Activated naive CD4-positive, alpha-beta T cell treated with anti-CD3 and anti-CD28 coated beads, Interleukin-2, amount 10 ng/mL, durations not matched to agents 7 days and 5 days (primary cell): ENCODE measurements at regions not wholly inside any gene's neighbourhood (a gene's known extent, or its start where the extent isn't known, plus 50 kb on each side); places are given as distances from the start of the nearest gene placed in this dataset.

Experiments
- CTCF ChIA-PET: fragments of 350-600 bp; sonication (Branson Sonifier 250); formaldehyde crosslinking; loops from one replicate; lab custom pipeline; 2021; ENCODE audit warnings: antibody characterized with exemption; lab: Charles Lee
- DNase-seq: peaks from one replicate; pipeline ENCODE4 v3.0.0-alpha.2; 2020
- H3K27ac Mint-ChIP-seq: one replicate; pipeline ENCODE4 v1.8.0; 2021; ENCODE audit warnings: mild to moderate bottlenecking, moderate library complexity, mixed read lengths
- H3K27me3 Mint-ChIP-seq: one replicate; pipeline ENCODE4 v1.8.0; 2021; ENCODE audit warnings: mild to moderate bottlenecking, mixed read lengths
- H3K36me3 Mint-ChIP-seq: one replicate; pipeline ENCODE4 v1.8.0; 2021; ENCODE audit warnings: mixed read lengths
- H3K4me1 Mint-ChIP-seq: one replicate; pipeline ENCODE4 v1.8.0; 2021; ENCODE audit warnings: mixed read lengths
- H3K4me3 Mint-ChIP-seq: one replicate; pipeline ENCODE4 v1.8.0; 2021; ENCODE audit warnings: mild to moderate bottlenecking, moderate library complexity, mixed read lengths
- H3K9me3 Mint-ChIP-seq: one replicate; pipeline ENCODE4 v1.8.0; 2021; ENCODE audit warnings: mixed read lengths

- Mint-ChIP-seq H3K4me1 (no peaks in the 10 kb centered on the region), H3K9me3 (peaks cover 6% of the 10 kb centered on the region), H3K27me3 (no peaks in the 10 kb centered on the region), H3K36me3 (no peaks in the 10 kb centered on the region), H3K27ac (no peak overlapping the region), H3K4me3 (no peak overlapping the region)
- CTCF ChIA-PET: no interaction called here
- DNase-seq: no peak
Observed at GRCh38 chr4:43345323-43345925, 452.9 kb downstream of the GRXCR1 start.

GRCh38 chr4:43348591-43348990 lies 456.1 kb downstream of the GRXCR1 start:
- Mint-ChIP-seq H3K9me3 (peaks cover 6% of the 10 kb centered on the region), H3K36me3 (no peaks in the 10 kb centered on the region), H3K4me3 (no peak overlapping the region), H3K27ac (no peak overlapping the region), H3K4me1 (no peaks in the 10 kb centered on the region), H3K27me3 (no peaks in the 10 kb centered on the region)
- DNase-seq: no peak
- CTCF ChIA-PET: no interaction called here

GRCh38 chr4:43351970-43352806 lies 459.7 kb downstream of the GRXCR1 start:
- Mint-ChIP-seq H3K9me3 (peaks cover 2% of the 10 kb centered on the region), H3K4me3 (no peak overlapping the region), H3K36me3 (no peaks in the 10 kb centered on the region), H3K27ac (no peak overlapping the region), H3K27me3 (no peaks in the 10 kb centered on the region), H3K4me1 (no peaks in the 10 kb centered on the region)
- no peak for DNase-seq
- CTCF ChIA-PET: no interaction called here

GRCh38 chr4:43352859-43353258 lies 460.3 kb downstream of the GRXCR1 start:
- CTCF ChIA-PET: no interaction called here
- DNase-seq: no peak
- Mint-ChIP-seq H3K27me3 (no peaks in the 10 kb centered on the region), H3K27ac (no peak overlapping the region), H3K4me3 (no peak overlapping the region), H3K4me1 (no peaks in the 10 kb centered on the region), H3K36me3 (no peaks in the 10 kb centered on the region), H3K9me3 (peaks cover under 1% of the 10 kb centered on the region)

GRCh38 chr4:43353552-43353951 lies 461.0 kb downstream of the GRXCR1 start:
- H3K27ac Mint-ChIP-seq: no peak overlapping the region
- H3K4me1 Mint-ChIP-seq: no peaks in the 10 kb centered on the region
- H3K27me3 Mint-ChIP-seq: no peaks in the 10 kb centered on the region
- H3K36me3 Mint-ChIP-seq: no peaks in the 10 kb centered on the region
- no peak for DNase-seq
- H3K4me3 Mint-ChIP-seq: no peak overlapping the region
- CTCF ChIA-PET: no interaction called here
- no peaks in the 10 kb centered on the region for H3K9me3 Mint-ChIP-seq

- Mint-ChIP-seq H3K36me3 (no peaks in the 10 kb centered on the region), H3K27ac (no peak overlapping the region), H3K4me1 (no peaks in the 10 kb centered on the region), H3K4me3 (no peak overlapping the region), H3K27me3 (no peaks in the 10 kb centered on the region), H3K9me3 (no peaks in the 10 kb centered on the region)
- CTCF ChIA-PET: no interaction called here
- no peak for DNase-seq
Observed at GRCh38 chr4:43356786-43357185, 464.3 kb downstream of the GRXCR1 start.

GRCh38 chr4:43357252-43357974 lies 464.9 kb downstream of the GRXCR1 start:
- Mint-ChIP-seq H3K27ac (no peak overlapping the region), H3K36me3 (no peaks in the 10 kb centered on the region), H3K4me1 (no peaks in the 10 kb centered on the region), H3K27me3 (no peaks in the 10 kb centered on the region), H3K4me3 (no peak overlapping the region), H3K9me3 (no peaks in the 10 kb centered on the region)
- CTCF ChIA-PET: no interaction called here
- no peak for DNase-seq

- no peaks in the 10 kb centered on the region for H3K4me1 Mint-ChIP-seq
- no peaks in the 10 kb centered on the region for H3K36me3 Mint-ChIP-seq
- no peak for DNase-seq
- no peaks in the 10 kb centered on the region for H3K27me3 Mint-ChIP-seq
- no peak overlapping the region for H3K4me3 Mint-ChIP-seq
- no peak overlapping the region for H3K27ac Mint-ChIP-seq
- CTCF ChIA-PET: no interaction called here
- no peaks in the 10 kb centered on the region for H3K9me3 Mint-ChIP-seq
Observed at GRCh38 chr4:43360296-43360695, 467.8 kb downstream of the GRXCR1 start.

- no peak for DNase-seq
- Mint-ChIP-seq H3K4me3 (no peak overlapping the region), H3K27ac (no peak overlapping the region), H3K36me3 (no peaks in the 10 kb centered on the region), H3K9me3 (no peaks in the 10 kb centered on the region), H3K27me3 (no peaks in the 10 kb centered on the region), H3K4me1 (no peaks in the 10 kb centered on the region)
- CTCF ChIA-PET: no interaction called here
Observed at GRCh38 chr4:43362875-43363636, 470.5 kb downstream of the GRXCR1 start.

- H3K9me3 Mint-ChIP-seq: no peaks in the 10 kb centered on the region
- DNase-seq: no peak
- CTCF ChIA-PET: no interaction called here
- H3K27me3 Mint-ChIP-seq: no peaks in the 10 kb centered on the region
- no peak overlapping the region for H3K4me3 Mint-ChIP-seq
- no peak overlapping the region for H3K27ac Mint-ChIP-seq
- no peaks in the 10 kb centered on the region for H3K36me3 Mint-ChIP-seq
- H3K4me1 Mint-ChIP-seq: no peaks in the 10 kb centered on the region
Observed at GRCh38 chr4:43369036-43369594, 476.6 kb downstream of the GRXCR1 start.

GRCh38 chr4:43373201-43373600 lies 480.7 kb downstream of the GRXCR1 start:
- CTCF ChIA-PET: no interaction called here
- H3K9me3 Mint-ChIP-seq: peaks cover 2% of the 10 kb centered on the region
- no peaks in the 10 kb centered on the region for H3K4me1 Mint-ChIP-seq
- no peaks in the 10 kb centered on the region for H3K27me3 Mint-ChIP-seq
- no peak overlapping the region for H3K27ac Mint-ChIP-seq
- no peaks in the 10 kb centered on the region for H3K36me3 Mint-ChIP-seq
- H3K4me3 Mint-ChIP-seq: no peak overlapping the region
- no peak for DNase-seq

GRCh38 chr4:43374216-43374751 lies 481.8 kb downstream of the GRXCR1 start:
- CTCF ChIA-PET: no interaction called here
- Mint-ChIP-seq H3K27ac (no peak overlapping the region), H3K9me3 (peaks cover 2% of the 10 kb centered on the region), H3K4me1 (no peaks in the 10 kb centered on the region), H3K27me3 (no peaks in the 10 kb centered on the region), H3K36me3 (no peaks in the 10 kb centered on the region), H3K4me3 (no peak overlapping the region)
- no peak for DNase-seq

- DNase-seq: no peak
- Mint-ChIP-seq H3K27ac (no peak overlapping the region), H3K4me1 (no peaks in the 10 kb centered on the region), H3K9me3 (peaks cover 2% of the 10 kb centered on the region), H3K27me3 (no peaks in the 10 kb centered on the region), H3K4me3 (no peak overlapping the region), H3K36me3 (no peaks in the 10 kb centered on the region)
- CTCF ChIA-PET: no interaction called here
Observed at GRCh38 chr4:43379016-43379415, 486.5 kb downstream of the GRXCR1 start.

- CTCF ChIA-PET: no interaction called here
- Mint-ChIP-seq H3K36me3 (no peaks in the 10 kb centered on the region), H3K4me3 (no peak overlapping the region), H3K27ac (no peak overlapping the region), H3K4me1 (no peaks in the 10 kb centered on the region), H3K9me3 (peaks cover under 1% of the 10 kb centered on the region), H3K27me3 (no peaks in the 10 kb centered on the region)
- DNase-seq: no peak
Observed at GRCh38 chr4:43380093-43380492, 487.6 kb downstream of the GRXCR1 start.
